Activated naive CD8-positive, alpha-beta T cell treated with anti-CD3 and anti-CD28 coated beads for 36 hours (primary cell): ENCODE measurements at regions not wholly inside any gene's neighbourhood (a gene's known extent, or its start where the extent isn't known, plus 50 kb on each side); places are given as distances from the start of the nearest gene placed in this dataset.
A peak's percentile ranks its signal among the peaks of the same experiment; 100 is the strongest.

Experiments used
- DNase-seq: peaks from one replicate; pipeline ENCODE4 v3.0.0; 2021
- H3K27ac Mint-ChIP-seq: one replicate; pipeline ENCODE4 v1.8.0; 2022; ENCODE audit warnings: mild to moderate bottlenecking, moderate library complexity, mixed read lengths
- H3K27me3 Mint-ChIP-seq: one replicate; pipeline ENCODE4 v1.8.0; 2022; ENCODE audit warnings: mild to moderate bottlenecking, mixed read lengths
- H3K36me3 Mint-ChIP-seq: one replicate; pipeline ENCODE4 v1.8.0; 2021; ENCODE audit warnings: mild to moderate bottlenecking, mixed read lengths
- H3K4me1 Mint-ChIP-seq: one replicate; pipeline ENCODE4 v1.8.0; 2021; ENCODE audit warnings: mixed read lengths
- H3K4me3 Mint-ChIP-seq: one replicate; pipeline ENCODE4 v1.8.0; 2022; ENCODE audit warnings: mild to moderate bottlenecking, moderate library complexity, mixed read lengths
- H3K9me3 Mint-ChIP-seq: one replicate; pipeline ENCODE4 v1.8.0; 2022; ENCODE audit warnings: mixed read lengths

DNA sequence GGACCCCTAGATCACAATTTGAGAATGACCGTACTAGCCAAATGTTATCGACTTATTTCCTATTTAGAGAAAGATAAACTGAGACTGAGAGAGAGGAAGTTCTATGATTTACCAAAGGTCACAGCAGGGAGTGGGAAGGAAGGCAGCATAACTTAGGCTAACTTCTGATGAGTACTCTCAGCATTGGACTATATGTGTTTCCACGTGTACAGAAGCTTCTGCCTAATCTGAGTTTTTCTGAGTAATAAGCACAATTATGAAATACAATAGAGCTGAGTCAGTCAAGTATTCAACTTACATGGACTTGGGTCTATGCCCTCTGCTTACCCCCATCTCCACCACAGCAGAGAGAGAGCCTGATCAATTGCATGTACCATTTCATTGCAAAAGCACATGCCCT is 88.1 kb upstream of the HIVEP3 start:
- Mint-ChIP-seq H3K4me1 (peaks cover 16% of the 10 kb centered on the region), H3K27me3 (no peaks in the 10 kb centered on the region), H3K4me3 (no peak overlapping the region), H3K27ac (no peak overlapping the region), H3K36me3 (peaks cover 4% of the 10 kb centered on the region), H3K9me3 (no peaks in the 10 kb centered on the region)
- no peak for DNase-seq

DNA sequence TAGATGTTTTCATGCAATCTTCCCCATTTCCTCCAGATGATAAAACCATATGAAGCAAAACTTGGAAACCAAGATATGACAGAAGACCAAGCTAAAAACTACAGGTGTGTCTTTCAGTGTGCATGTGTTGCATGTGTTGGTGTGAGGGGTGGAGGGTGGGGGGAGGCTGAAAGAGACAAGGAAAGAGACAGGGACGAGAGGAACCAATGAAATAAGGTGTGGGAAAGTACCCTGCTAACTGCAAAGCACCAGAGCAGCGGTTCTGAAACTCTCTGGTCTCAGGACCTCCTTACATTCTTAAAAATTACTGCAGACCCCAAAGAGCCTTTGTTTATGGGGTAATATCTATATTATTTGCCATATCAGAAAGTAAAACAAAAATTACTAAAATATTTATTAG is 87.4 kb upstream of the HIVEP3 start:
- no peak overlapping the region for H3K27ac Mint-ChIP-seq
- DNase-seq, result no peak
- H3K27me3 Mint-ChIP-seq, result no peaks in the 10 kb centered on the region
- H3K9me3 Mint-ChIP-seq, result no peaks in the 10 kb centered on the region
- H3K4me1 Mint-ChIP-seq, result peaks cover 18% of the 10 kb centered on the region
- H3K4me3 Mint-ChIP-seq, result no peak overlapping the region
- no peaks in the 10 kb centered on the region for H3K36me3 Mint-ChIP-seq

DNA sequence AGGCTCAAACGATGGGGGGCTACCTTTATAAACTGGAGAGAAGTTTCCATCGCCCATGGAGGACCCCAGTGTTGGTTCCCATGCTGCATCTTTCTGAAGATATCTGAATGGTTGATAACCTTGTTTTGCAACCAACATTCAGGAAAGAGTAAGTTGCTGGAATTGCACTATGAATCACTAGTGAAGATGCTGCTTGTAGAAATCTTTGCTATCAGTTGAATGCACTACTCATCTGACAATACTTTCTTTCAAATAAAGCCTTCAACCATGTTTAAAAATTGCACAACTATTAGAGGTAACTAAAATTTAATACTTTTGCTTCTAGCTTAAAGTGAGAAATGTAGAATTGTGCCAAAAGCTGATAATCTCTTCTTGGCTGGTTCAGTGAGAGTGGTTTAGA is 86.8 kb upstream of the HIVEP3 start:
- Mint-ChIP-seq H3K4me3 (no peak overlapping the region), H3K27ac (no peak overlapping the region), H3K36me3 (no peaks in the 10 kb centered on the region), H3K27me3 (no peaks in the 10 kb centered on the region), H3K9me3 (no peaks in the 10 kb centered on the region), H3K4me1 (peaks cover 18% of the 10 kb centered on the region)
- no peak for DNase-seq

DNA sequence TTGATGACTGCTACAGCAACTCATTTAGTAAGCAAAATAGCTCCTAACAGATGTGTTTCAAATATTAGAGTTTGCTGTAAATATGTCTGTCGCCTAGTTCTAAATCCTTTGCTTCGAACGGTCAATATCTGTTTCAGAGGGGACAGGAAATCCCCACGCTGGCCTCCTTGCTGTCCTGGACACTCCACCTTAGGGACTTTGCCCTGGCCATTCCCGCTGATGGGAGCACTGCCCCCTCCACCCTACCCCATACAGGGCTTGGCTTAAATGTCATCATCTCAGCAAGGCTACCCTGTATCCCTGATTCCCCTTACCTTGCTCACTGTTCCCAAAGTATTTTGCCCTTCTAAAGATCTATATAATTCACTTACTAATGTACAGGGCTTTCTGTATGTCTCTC is 86.1 kb upstream of the HIVEP3 start:
- peaks cover 18% of the 10 kb centered on the region for H3K4me1 Mint-ChIP-seq
- H3K27ac Mint-ChIP-seq, result no peak overlapping the region
- H3K27me3 Mint-ChIP-seq, result no peaks in the 10 kb centered on the region
- H3K36me3 Mint-ChIP-seq, result no peaks in the 10 kb centered on the region
- DNase-seq, result no peak
- H3K9me3 Mint-ChIP-seq, result no peaks in the 10 kb centered on the region
- H3K4me3 Mint-ChIP-seq, result no peak overlapping the region

DNA sequence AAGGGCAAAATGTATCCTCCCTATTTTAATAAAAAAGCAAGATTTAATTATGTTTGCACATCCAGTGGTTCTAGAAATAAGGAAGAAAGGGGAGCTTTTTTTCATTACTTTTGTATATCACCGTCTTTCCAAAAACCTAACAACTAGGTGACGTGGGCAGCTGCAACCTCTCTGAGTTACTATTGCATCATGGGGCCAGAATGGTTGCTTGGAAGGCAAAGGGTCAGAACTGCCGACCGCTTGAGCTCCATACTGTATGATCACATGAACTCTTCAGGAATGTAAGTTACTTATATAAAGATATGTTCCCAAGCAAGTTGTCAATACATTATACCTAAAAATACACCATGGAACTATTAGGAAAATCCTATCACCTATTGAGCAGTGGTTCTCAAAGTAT is 85.6 kb upstream of the HIVEP3 start:
- Mint-ChIP-seq H3K27ac (no peak overlapping the region), H3K4me3 (no peak overlapping the region), H3K27me3 (no peaks in the 10 kb centered on the region), H3K9me3 (no peaks in the 10 kb centered on the region), H3K36me3 (no peaks in the 10 kb centered on the region), H3K4me1 (peaks cover 15% of the 10 kb centered on the region)
- no peak for DNase-seq

DNA sequence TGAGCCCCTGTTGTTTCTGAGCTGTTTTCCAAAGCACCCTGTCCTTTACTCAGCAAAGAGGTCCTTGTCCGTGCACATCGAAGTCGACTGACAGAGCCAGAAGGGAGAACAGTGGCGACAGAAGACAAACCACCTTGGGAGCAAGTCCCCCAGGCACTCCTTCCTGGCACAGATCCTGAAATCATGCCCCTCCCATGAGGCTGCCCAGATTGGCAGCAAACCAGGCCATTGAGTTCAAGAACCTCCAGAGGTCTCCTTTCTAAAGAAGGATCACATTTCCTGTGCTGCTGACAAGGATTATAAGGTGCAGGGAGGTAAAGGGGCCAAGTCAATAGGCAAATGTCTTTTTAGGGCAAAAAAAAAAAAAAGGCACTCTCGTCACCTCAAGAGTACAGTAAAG is 84.7 kb upstream of the HIVEP3 start:
- peaks cover 13% of the 10 kb centered on the region for H3K4me1 Mint-ChIP-seq
- H3K27ac Mint-ChIP-seq, result no peak overlapping the region
- no peaks in the 10 kb centered on the region for H3K27me3 Mint-ChIP-seq
- no peak overlapping the region for H3K4me3 Mint-ChIP-seq
- H3K9me3 Mint-ChIP-seq, result no peaks in the 10 kb centered on the region
- no peak for DNase-seq
- no peaks in the 10 kb centered on the region for H3K36me3 Mint-ChIP-seq

DNA sequence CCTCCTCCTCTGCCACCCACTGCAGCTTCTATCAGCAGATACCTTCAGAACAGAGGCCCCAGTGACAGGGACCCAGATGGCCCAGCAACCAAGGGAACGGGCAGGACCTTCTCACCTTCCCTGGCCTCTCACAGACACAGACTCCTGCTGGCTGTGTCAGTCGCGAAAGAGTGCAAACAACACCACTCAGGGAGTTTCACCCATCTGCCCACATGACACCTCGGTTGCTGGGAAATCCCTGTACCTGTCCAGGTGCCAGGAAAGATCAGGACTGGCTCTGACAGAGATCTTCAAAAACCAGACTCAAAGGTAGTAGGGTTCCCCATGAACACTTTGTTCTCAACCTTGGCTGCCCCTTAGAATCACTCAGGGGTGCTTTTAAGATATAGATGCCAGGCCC is 83.5 kb upstream of the HIVEP3 start:
- peaks cover 11% of the 10 kb centered on the region for H3K4me1 Mint-ChIP-seq
- H3K27ac Mint-ChIP-seq, result no peak overlapping the region
- no peaks in the 10 kb centered on the region for H3K27me3 Mint-ChIP-seq
- no peaks in the 10 kb centered on the region for H3K36me3 Mint-ChIP-seq
- H3K4me3 Mint-ChIP-seq, result no peak overlapping the region
- H3K9me3 Mint-ChIP-seq, result no peaks in the 10 kb centered on the region
- DNase-seq, result no peak

DNA sequence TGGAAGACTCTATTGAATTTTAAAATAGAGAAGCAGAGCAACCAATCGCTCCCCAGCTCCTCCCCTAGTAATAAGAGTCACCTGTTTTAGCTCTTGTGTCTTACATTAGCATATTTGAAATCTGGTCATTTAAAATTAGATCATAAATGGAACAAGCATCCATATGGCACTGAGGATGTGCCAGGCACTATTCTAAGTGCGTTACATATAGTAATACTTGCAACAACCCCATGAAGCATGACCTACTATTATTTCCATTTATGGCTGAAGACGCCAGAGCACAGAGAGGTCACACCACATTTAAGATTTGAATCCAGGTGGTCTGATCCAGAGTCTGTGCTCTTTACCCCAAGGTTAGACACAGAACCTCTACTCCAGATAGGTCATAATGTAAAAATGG is 82.0 kb upstream of the HIVEP3 start:
- Mint-ChIP-seq H3K4me3 (no peak overlapping the region), H3K27ac (no peak overlapping the region), H3K9me3 (no peaks in the 10 kb centered on the region), H3K27me3 (no peaks in the 10 kb centered on the region), H3K36me3 (no peaks in the 10 kb centered on the region), H3K4me1 (peaks cover 10% of the 10 kb centered on the region)
- DNase-seq, result no peak

DNA sequence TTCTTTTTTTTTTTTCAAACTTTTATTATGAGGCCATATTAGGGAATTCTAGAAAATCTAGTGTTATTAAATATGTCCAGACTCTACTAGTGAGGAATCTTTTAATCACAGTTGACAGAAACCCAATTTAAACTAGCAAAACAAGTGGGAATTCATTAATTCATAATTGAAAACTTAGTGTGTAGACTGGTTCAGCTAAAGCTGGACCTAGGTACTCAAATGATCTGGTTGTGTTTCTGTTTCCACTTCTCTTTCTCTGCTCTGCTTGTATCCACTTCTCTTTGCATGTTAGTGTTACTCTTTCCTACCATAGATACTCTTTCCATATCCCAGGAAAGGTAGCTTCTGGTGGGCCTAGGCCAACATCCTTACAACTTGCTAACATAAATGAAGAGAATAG is 81.2 kb upstream of the HIVEP3 start:
- Mint-ChIP-seq H3K27ac (no peak overlapping the region), H3K36me3 (peaks cover 5% of the 10 kb centered on the region), H3K4me3 (no peak overlapping the region), H3K27me3 (no peaks in the 10 kb centered on the region), H3K9me3 (peaks cover 5% of the 10 kb centered on the region), H3K4me1 (peaks cover 14% of the 10 kb centered on the region)
- DNase-seq, result no peak

DNA sequence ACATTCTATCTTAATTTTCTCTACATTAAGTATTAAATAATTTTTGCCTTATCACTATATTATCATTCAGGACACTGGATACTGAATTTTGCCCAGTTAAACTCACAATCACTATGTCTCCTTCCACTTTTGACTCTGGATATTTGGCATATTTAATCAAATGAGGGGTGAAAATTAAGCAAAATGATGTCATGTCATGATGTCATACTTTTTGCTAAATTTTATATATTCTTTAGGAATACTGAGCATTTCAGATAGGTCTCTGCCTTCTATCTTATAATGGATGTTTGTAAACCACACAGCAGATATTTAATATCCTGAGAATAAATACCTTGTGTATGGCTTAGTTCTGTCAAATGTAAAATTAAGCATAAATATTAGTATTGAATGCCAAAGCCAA is 79.5 kb upstream of the HIVEP3 start:
- Mint-ChIP-seq H3K9me3 (peaks cover 11% of the 10 kb centered on the region), H3K36me3 (peaks cover 13% of the 10 kb centered on the region), H3K4me1 (peaks cover 23% of the 10 kb centered on the region), H3K4me3 (no peak overlapping the region), H3K27ac (no peak overlapping the region), H3K27me3 (no peaks in the 10 kb centered on the region)
- DNase-seq, result no peak

DNA sequence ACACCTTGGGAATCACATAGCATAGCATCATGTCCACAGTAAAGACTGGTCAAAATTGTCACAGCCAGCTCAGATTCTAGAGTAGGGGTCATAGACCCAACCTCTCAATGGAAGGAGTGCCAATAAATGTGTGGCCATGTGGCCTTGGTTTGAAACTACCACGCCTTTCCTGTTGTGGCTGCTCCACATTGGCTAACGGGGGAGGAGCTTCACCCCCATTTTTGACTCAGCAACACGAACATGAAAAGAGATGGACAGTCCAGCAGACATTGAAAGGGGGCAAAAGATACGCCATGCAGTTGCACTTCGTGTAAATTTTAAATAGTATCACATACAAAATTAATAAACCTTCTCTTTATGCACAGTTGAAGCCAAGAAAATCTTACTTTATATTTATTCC is 78.4 kb upstream of the HIVEP3 start:
- no peak for DNase-seq
- Mint-ChIP-seq H3K4me1 (peaks cover 20% of the 10 kb centered on the region), H3K4me3 (no peak overlapping the region), H3K36me3 (peaks cover 13% of the 10 kb centered on the region), H3K27ac (no peak overlapping the region), H3K27me3 (no peaks in the 10 kb centered on the region), H3K9me3 (peaks cover 11% of the 10 kb centered on the region)

DNA sequence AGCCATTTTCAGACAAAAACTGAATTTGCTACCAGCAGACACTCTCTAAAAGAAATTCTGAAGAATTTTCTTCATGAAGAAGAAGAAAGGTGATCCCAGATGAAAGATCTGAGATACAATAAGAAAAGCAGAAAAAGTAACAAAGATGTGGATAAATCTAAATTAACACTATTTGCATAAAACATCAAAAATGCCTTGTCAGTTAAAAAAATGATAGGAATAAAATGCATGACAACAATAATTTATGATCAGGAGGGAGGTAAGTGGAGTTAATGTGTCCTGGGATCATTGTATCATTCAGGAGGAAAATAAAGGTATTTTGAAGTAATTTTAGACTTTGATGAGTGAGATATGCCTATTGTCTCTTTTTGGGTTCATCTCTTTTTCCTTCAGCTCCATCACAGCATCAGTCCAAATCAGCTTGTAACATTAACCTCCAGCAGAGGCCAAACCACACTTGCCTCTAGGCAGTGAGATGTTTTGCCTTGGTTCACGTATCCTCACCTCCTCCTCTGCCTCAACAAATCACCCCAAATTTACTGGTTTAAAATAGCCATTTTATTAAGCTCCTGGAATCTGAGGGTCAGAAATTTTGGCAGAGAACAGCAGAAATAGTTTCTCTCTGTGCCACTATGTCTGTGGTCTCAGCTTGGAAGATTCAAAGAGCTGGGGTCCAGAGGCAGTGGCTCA is 76.9 kb upstream of the HIVEP3 start:
- Mint-ChIP-seq H3K27me3 (no peaks in the 10 kb centered on the region), H3K4me3 (no peak overlapping the region)

DNA sequence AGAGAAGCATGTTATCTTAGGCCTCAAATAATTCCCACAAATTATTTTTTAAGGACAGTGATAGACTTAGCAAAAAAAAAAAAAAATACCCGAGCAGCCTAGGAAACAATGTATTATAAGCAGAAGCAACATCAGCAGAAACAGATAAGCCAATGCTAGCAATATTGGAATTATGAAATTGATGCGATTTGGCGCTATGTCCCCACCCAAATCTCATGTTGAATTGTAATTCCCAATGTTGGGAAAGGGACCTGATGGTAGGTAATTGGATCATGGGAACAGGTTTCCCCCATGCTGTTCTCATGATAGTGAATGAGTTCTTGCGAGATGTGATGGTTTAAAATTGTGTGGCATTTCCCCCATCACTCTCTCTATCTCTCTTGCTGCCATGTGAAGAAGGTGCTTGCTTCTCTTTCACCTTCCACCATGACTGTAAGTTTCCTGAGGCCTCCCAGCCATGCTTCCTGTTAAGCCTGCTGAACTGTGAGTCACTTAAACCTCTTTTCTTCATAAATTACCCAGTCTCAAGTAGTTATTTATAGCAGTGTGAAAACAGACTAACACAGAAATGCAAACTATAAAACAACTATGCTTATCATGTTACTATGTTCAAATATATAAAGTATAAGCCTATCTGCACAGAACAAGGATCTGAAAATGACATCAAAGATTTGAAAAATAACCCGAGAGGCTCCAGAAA is 75.6 kb upstream of the HIVEP3 start:
- no peak for DNase-seq
- H3K36me3 Mint-ChIP-seq, result peaks cover 15% of the 10 kb centered on the region
- peaks cover 16% of the 10 kb centered on the region for H3K4me1 Mint-ChIP-seq
- no peaks in the 10 kb centered on the region for H3K27me3 Mint-ChIP-seq
- H3K27ac Mint-ChIP-seq, result peak overlapping the region; percentile 60
- peaks cover 12% of the 10 kb centered on the region for H3K9me3 Mint-ChIP-seq
- H3K4me3 Mint-ChIP-seq, result no peak overlapping the region

More for the DNA sequence above, 76.9 kb upstream of the HIVEP3 start:
- no peak overlapping the region for H3K27ac Mint-ChIP-seq
- peaks cover 13% of the 10 kb centered on the region for H3K36me3 Mint-ChIP-seq
- H3K9me3 Mint-ChIP-seq, result peaks cover 11% of the 10 kb centered on the region
- H3K4me1 Mint-ChIP-seq, result peaks cover 16% of the 10 kb centered on the region
- no peak for DNase-seq

DNA sequence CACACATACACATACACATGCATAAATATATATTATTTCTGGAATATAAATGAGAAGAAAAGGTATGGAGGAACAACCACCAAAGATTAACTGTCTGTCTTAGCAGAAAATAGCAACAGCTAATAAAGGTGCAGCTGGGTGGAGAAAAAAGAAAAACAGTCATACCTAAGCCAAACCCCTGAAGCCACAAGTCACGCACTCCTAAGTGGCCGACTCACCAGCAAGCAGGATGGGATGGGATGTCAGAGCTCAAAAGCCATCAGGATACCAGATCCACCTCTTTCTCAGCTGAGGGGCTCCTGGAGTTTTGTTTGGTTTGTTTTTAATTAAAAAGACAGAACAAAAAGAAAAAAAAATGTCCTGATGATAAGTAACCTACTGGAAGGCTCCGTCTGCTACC is 64.7 kb upstream of the HIVEP3 start:
- peaks cover under 1% of the 10 kb centered on the region for H3K9me3 Mint-ChIP-seq
- H3K4me3 Mint-ChIP-seq, result no peak overlapping the region
- no peak overlapping the region for H3K27ac Mint-ChIP-seq
- no peak for DNase-seq
- H3K27me3 Mint-ChIP-seq, result no peaks in the 10 kb centered on the region
- H3K4me1 Mint-ChIP-seq, result peaks cover 14% of the 10 kb centered on the region
- H3K36me3 Mint-ChIP-seq, result peaks cover 7% of the 10 kb centered on the region

DNA sequence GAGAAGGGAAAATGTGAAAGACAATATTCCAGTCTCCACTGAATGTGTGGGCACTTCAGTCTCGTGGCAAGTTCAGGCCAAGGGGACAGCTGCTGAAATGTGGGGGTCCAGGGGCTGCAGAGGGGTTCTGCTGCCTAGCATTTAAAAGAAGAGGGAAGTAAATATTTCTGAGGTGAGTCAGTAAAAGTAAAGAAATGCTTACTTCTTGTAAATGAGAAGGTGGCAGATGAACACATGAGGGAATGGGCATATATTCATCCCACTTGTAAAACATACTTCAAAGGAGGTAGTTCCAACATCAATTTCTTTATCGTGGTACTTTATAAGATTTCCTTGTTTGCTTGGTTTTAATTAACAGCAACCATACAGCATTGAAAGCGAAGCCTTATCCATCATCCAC is 63.1 kb upstream of the HIVEP3 start:
- Mint-ChIP-seq H3K27ac (no peak overlapping the region), H3K4me3 (no peak overlapping the region)

More for the DNA sequence above, 63.1 kb upstream of the HIVEP3 start:
- DNase-seq, result no peak
- Mint-ChIP-seq H3K27me3 (no peaks in the 10 kb centered on the region), H3K4me1 (peaks cover 14% of the 10 kb centered on the region), H3K9me3 (no peaks in the 10 kb centered on the region), H3K36me3 (peaks cover 4% of the 10 kb centered on the region)
